Panc1 (cell line): ENCODE measurements at regions not wholly inside any gene's neighbourhood (a gene's known extent, or its start where the extent isn't known, plus 50 kb on each side); places are given as distances from the start of the nearest gene placed in this dataset.

ENCODE experiments used
- ATAC-seq: fragments of 200-7000 bp; cut with Tn5 transposase; 2 replicates; pipeline ENCODE4 v1.9.1; 2020; ENCODE audit warnings: mild to moderate bottlenecking, moderate library complexity
- BruUV-seq: library from RNA; stranded (reverse); fragments of 400-500 nt; replicated peaks from 2 replicates; lab custom pipeline; 2021; lab: Mats Ljungman, UMichigan
- CTCF ChIA-PET: fragments of 300-600 bp; sonication (Branson Sonifier 250); formaldehyde crosslinking; loops from one replicate; lab custom pipeline; 2022; ENCODE audit warnings: antibody characterized with exemption; lab: Charles Lee
- POLR2A ChIA-PET: fragments of 300-600 bp; sonication (Branson Sonifier 250); formaldehyde crosslinking; loops from one replicate; lab custom pipeline; 2022; ENCODE audit warnings: antibody characterized with exemption; lab: Charles Lee
- DNase-seq: peaks from one replicate; pipeline ENCODE4 v3.0.0-alpha.2; 2010; ENCODE audit warnings: low read depth, low spot score
- H3K27ac ChIP-seq: 2 replicates; pipeline ENCODE4 v1.5.1; 2011; ENCODE audit warnings: mild to moderate bottlenecking, low read length, inconsistent platforms
- H3K27me3 ChIP-seq: fragments of 200-500 bp; sonication (Bioruptor generic); 2 replicates; pipeline ENCODE4 v1.6.0; 2014; ENCODE audit warnings: low read length, inconsistent platforms; ENCODE audit not compliant: control insufficient read depth, insufficient read depth
- H3K36me3 ChIP-seq: fragments of 200-500 bp; sonication (Bioruptor generic); 2 replicates; pipeline ENCODE4 v1.5.1; 2014; ENCODE audit warnings: inconsistent platforms, mild to moderate bottlenecking, low read length, moderate library complexity; ENCODE audit not compliant: control insufficient read depth, insufficient read depth
- H3K4me1 ChIP-seq: 2 replicates; pipeline ENCODE4 v1.5.1; 2011; ENCODE audit warnings: inconsistent platforms, mild to moderate bottlenecking, low read length, moderate library complexity; ENCODE audit not compliant: control insufficient read depth, insufficient read depth
- H3K4me3 ChIP-seq, 2 experiments: 2 replicates each; pipeline ENCODE4 v1.5.1; 2011 to 2012; ENCODE audit warnings: low read depth in 2 of 2, low read length in 2 of 2, mild to moderate bottlenecking in 2 of 2, inconsistent platforms in 1 of 2, moderate library complexity in 1 of 2
- H3K9me3 ChIP-seq: fragments of 200-500 bp; sonication (Bioruptor generic); 2 replicates; pipeline ENCODE4 v1.5.1; 2014; ENCODE audit warnings: low read depth, mild to moderate bottlenecking, inconsistent platforms, low read length, moderate library complexity; ENCODE audit not compliant: control insufficient read depth, insufficient read depth
- CTCF ChIP-seq: fragments of 450-650 bp; IDR thresholded peaks from 2 replicates; pipeline ENCODE4 v1.5.1; 2017; ENCODE audit warnings: mild to moderate bottlenecking
- POLR2AphosphoS5 ChIP-seq: IDR thresholded peaks from 2 replicates; pipeline ENCODE4 v1.6.1; 2012; ENCODE audit warnings: mild to moderate bottlenecking, low read depth, low read length, moderate library complexity
- REST ChIP-seq, 2 experiments: IDR thresholded peaks; 2 replicates each; pipeline ENCODE4 v1.6.1; 2011 to 2012; ENCODE audit warnings: low read depth in 2 of 2, control low read depth in 1 of 2, low read length in 1 of 2, mild to moderate bottlenecking in 1 of 2, moderate library complexity in 1 of 2; ENCODE audit not compliant: insufficient read depth in 1 of 2
- SIN3A ChIP-seq: IDR thresholded peaks from 2 replicates; pipeline ENCODE4 v1.6.1; 2012; ENCODE audit warnings: low read depth, mild to moderate bottlenecking, low read length, moderate library complexity, borderline replicate concordance; ENCODE audit not compliant: insufficient read depth
- TCF7L2 ChIP-seq: IDR thresholded peaks from 2 replicates; pipeline ENCODE4 v1.6.1; 2011; ENCODE audit warnings: mild to moderate bottlenecking, low read depth, low read length, inconsistent platforms
- in situ Hi-C: cut with HindIII; loops from 2 replicates; pipeline ENCODE4 v1.10.0; 2016; ENCODE audit warnings: low sequenced_read_pairs, low pct_unique_long_range_greater_than_20kb
- intact Hi-C: fragments of 100-400 bp; cut with micrococcal nuclease; formaldehyde crosslinking; loops from one replicate; pipeline ENCODE4 v1.10.0; 2022; ENCODE audit not compliant: unreplicated experiment

GRCh38 chr2:120859814-120860578 is 124.3 kb downstream of the GLI2 start:
- TF ChIP-seq POLR2AphosphoS5 (no peak), REST (IDR thresholded peaks at IDR 0.05; ENCODE audit: insufficient read depth in 1 of 2, low read depth in 2 of 2, low read length in 1 of 2) (no peak), TCF7L2 (no peak), CTCF (no peak), SIN3A (no peak)
- ATAC-seq, result no peak
- Histone ChIP-seq H3K27me3 (no peaks in the 10 kb centered on the region), H3K36me3 (no peaks in the 10 kb centered on the region), H3K9me3 (no peaks in the 10 kb centered on the region), H3K4me3 (no peak overlapping the region), H3K4me1 (no peaks in the 10 kb centered on the region), H3K27ac (no peak overlapping the region)
- ChIA-PET CTCF (no interaction called here), POLR2A (no interaction called here)
- BruUV-seq, result no TSS peak
- in situ Hi-C loops, result no loop called here
- DNase-seq, result no peak
- intact Hi-C loops, result no loop called here

- H3K36me3 ChIP-seq, result no peaks in the 10 kb centered on the region
- no peaks in the 10 kb centered on the region for H3K27me3 ChIP-seq
- no TSS peak for BruUV-seq
- no peaks in the 10 kb centered on the region for H3K4me1 ChIP-seq
- in situ Hi-C loops (no loop called here), intact Hi-C loops (no loop called here)
- ATAC-seq (no peak), DNase-seq (no peak)
- TF ChIP-seq POLR2AphosphoS5 (no peak), REST (IDR thresholded peaks at IDR 0.05; ENCODE audit: insufficient read depth in 1 of 2, low read depth in 2 of 2, low read length in 1 of 2) (no peak), SIN3A (no peak), TCF7L2 (no peak), CTCF (no peak)
- ChIA-PET CTCF (no interaction called here), POLR2A (no interaction called here)
- no peaks in the 10 kb centered on the region for H3K9me3 ChIP-seq
- no peak overlapping the region for H3K27ac ChIP-seq
- no peak overlapping the region for H3K4me3 ChIP-seq
These were observed 124.9 kb downstream of the GLI2 start for GRCh38 chr2:120860579-120860922.
